Tibial artery (tissue), 4 donors: ENCODE measurements at regions not wholly inside any gene's neighbourhood (a gene's known extent, or its start where the extent isn't known, plus 50 kb on each side); places are given as distances from the start of the nearest gene placed in this dataset.

Experiments used
- DNase-seq, 2 donors: peaks; one replicate each; pipeline ENCODE4 v3.0.0-alpha.2; 2019
- H3K27ac ChIP-seq, 2 donors: fragments of 200-600 bp; sonication (generic) in 1 of 2; 1 replicate in 1 of 2; 2 replicates in 1 of 2; pipeline ENCODE4 v1.5.1; 2018 to 2019; ENCODE audit warnings: mild to moderate bottlenecking in 1 of 2
- H3K27me3 ChIP-seq, 2 donors: fragments of 200-600 bp; sonication (generic) in 1 of 2; one replicate each; pipeline versions ENCODE4 v1.5.1 to v1.6.0; 2016 to 2019
- H3K36me3 ChIP-seq, 3 donors: fragments of 200-600 bp; sonication (generic) in 2 of 3; one replicate each; pipeline ENCODE4 v1.5.1; 2016 to 2019; ENCODE audit warnings: mild to moderate bottlenecking in 2 of 3
- H3K4me1 ChIP-seq, 4 donors: fragments of 200-600 bp; sonication (generic) in 2 of 4; 1 replicate in 3 of 4; 2 replicates in 1 of 4; pipeline ENCODE4 v1.5.1; 2016 to 2019
- H3K4me3 ChIP-seq, 2 donors: fragments of 200-600 bp; sonication (generic) in 1 of 2; 1 replicate in 1 of 2; 2 replicates in 1 of 2; pipeline ENCODE4 v1.5.1; 2018 to 2019; ENCODE audit warnings: mild to moderate bottlenecking in 2 of 2
- H3K9me3 ChIP-seq, 3 donors: fragments of 200-600 bp; sonication (generic) in 1 of 3; one replicate each; pipeline ENCODE4 v1.5.1; 2016 to 2019
- CTCF ChIP-seq, 2 experiments: fragments of 200-600 bp in 1 of 2; fragments of 450-650 bp in 1 of 2; IDR thresholded peaks; one replicate each; pipeline ENCODE4 v1.5.1; 2017 to 2019; ENCODE audit warnings: antibody characterized with exemption in 2 of 2, mild to moderate bottlenecking in 1 of 2, moderate library complexity in 1 of 2
- intact Hi-C: fragments of 100-400 bp; cut with DNase I; formaldehyde crosslinking; loops from one replicate; pipeline ENCODE4 v1.15.0; 2023; ENCODE audit warnings: low total_unique reads

- no peaks in the 10 kb centered on the region for H3K27me3 ChIP-seq
- intact Hi-C loops, result no loop called here
- TF ChIP-seq CTCF (IDR thresholded peaks at IDR 0.05), result no peak
- H3K4me1 ChIP-seq, result no peaks in the 10 kb centered on the region
- DNase-seq, result no peak
- no peaks in the 10 kb centered on the region for H3K36me3 ChIP-seq
- no peak overlapping the region for H3K4me3 ChIP-seq
- no peak overlapping the region for H3K27ac ChIP-seq
- no peaks in the 10 kb centered on the region for H3K9me3 ChIP-seq
These were observed 379.3 kb downstream of the SOX11 start for GRCh38 chr2:6071519-6071918.

- Histone ChIP-seq H3K9me3 (no peaks in the 10 kb centered on the region), H3K4me3 (no peak overlapping the region), H3K36me3 (no peaks in the 10 kb centered on the region), H3K27ac (no peak overlapping the region), H3K4me1 (no peaks in the 10 kb centered on the region), H3K27me3 (no peaks in the 10 kb centered on the region)
- intact Hi-C loops, result no loop called here
- no peak for DNase-seq
- no peak for TF ChIP-seq CTCF (IDR thresholded peaks at IDR 0.05)
These were observed 380.1 kb downstream of the SOX11 start for GRCh38 chr2:6072276-6072675.

GRCh38 chr2:6072768-6073167 lies 380.6 kb downstream of the SOX11 start:
- Histone ChIP-seq H3K9me3 (no peaks in the 10 kb centered on the region), H3K4me3 (no peak overlapping the region), H3K27ac (no peak overlapping the region), H3K36me3 (no peaks in the 10 kb centered on the region), H3K4me1 (no peaks in the 10 kb centered on the region), H3K27me3 (no peaks in the 10 kb centered on the region)
- no peak for DNase-seq
- intact Hi-C loops, result no loop called here
- no peak for TF ChIP-seq CTCF (IDR thresholded peaks at IDR 0.05)

GRCh38 chr2:6073191-6074088 lies 381.3 kb downstream of the SOX11 start:
- no peaks in the 10 kb centered on the region for H3K4me1 ChIP-seq
- no peak overlapping the region for H3K27ac ChIP-seq
- intact Hi-C loops, result no loop called here
- DNase-seq, result no peak
- TF ChIP-seq CTCF (IDR thresholded peaks at IDR 0.05), result no peak
- no peak overlapping the region for H3K4me3 ChIP-seq
- no peaks in the 10 kb centered on the region for H3K27me3 ChIP-seq
- no peaks in the 10 kb centered on the region for H3K36me3 ChIP-seq
- no peaks in the 10 kb centered on the region for H3K9me3 ChIP-seq

- DNase-seq, result no peak
- no peaks in the 10 kb centered on the region for H3K27me3 ChIP-seq
- no peak overlapping the region for H3K27ac ChIP-seq
- H3K4me3 ChIP-seq, result no peak overlapping the region
- H3K4me1 ChIP-seq, result no peaks in the 10 kb centered on the region
- no peak for TF ChIP-seq CTCF (IDR thresholded peaks at IDR 0.05)
- no peaks in the 10 kb centered on the region for H3K9me3 ChIP-seq
- no peaks in the 10 kb centered on the region for H3K36me3 ChIP-seq
- intact Hi-C loops, result no loop called here
These were observed 382.0 kb downstream of the SOX11 start for GRCh38 chr2:6074089-6074643.
